Duodenal mucosa (tissue), 2 donors: ENCODE measurements at regions not wholly inside any gene's neighbourhood (a gene's known extent, or its start where the extent isn't known, plus 50 kb on each side); places are given as distances from the start of the nearest gene placed in this dataset.
A peak's percentile ranks its signal among the peaks of the same experiment; 100 is the strongest.

Experiments used
- H3K27ac ChIP-seq: one replicate; pipeline ENCODE4 v1.7.0; 2013; ENCODE audit warnings: low read depth, low read length
- H3K27me3 ChIP-seq, 2 donors: one replicate each; pipeline ENCODE4 v1.7.0; 2013; ENCODE audit warnings: low read length in 2 of 2, control low read depth in 1 of 2; ENCODE audit not compliant: insufficient read depth in 2 of 2, control insufficient read depth in 1 of 2
- H3K36me3 ChIP-seq, 2 donors: one replicate each; pipeline ENCODE4 v1.7.0; 2013; ENCODE audit warnings: low read length in 2 of 2, control low read depth in 1 of 2; ENCODE audit not compliant: insufficient read depth in 2 of 2, control insufficient read depth in 1 of 2
- H3K4me1 ChIP-seq, 2 donors: one replicate each; pipeline ENCODE4 v1.7.0; 2013; ENCODE audit warnings: low read length in 2 of 2, control low read depth in 1 of 2; ENCODE audit not compliant: insufficient read depth in 2 of 2, control insufficient read depth in 1 of 2
- H3K4me3 ChIP-seq, 2 donors: one replicate each; pipeline ENCODE4 v1.7.0; 2013; ENCODE audit warnings: low read length in 2 of 2, low read depth in 1 of 2
- H3K9ac ChIP-seq, 2 donors: one replicate each; pipeline ENCODE4 v1.7.0; 2013; ENCODE audit warnings: low read length in 2 of 2, low read depth in 1 of 2
- H3K9me3 ChIP-seq, 2 donors: one replicate each; pipeline ENCODE4 v1.7.0; 2013; ENCODE audit warnings: low read length in 2 of 2, control low read depth in 1 of 2; ENCODE audit not compliant: control insufficient read depth in 1 of 2

GRCh38 chr9:106583751-106584150 lies 279.2 kb upstream of the ZNF462 start:
- Histone ChIP-seq H3K27me3 (no peaks in the 10 kb centered on the region), H3K36me3 (no peaks in the 10 kb centered on the region), H3K4me3 (no peak overlapping the region), H3K4me1 (no peaks in the 10 kb centered on the region), H3K9me3 (no peaks in the 10 kb centered on the region), H3K9ac (no peak overlapping the region), H3K27ac (no peak overlapping the region)

GRCh38 chr9:106587042-106587441 lies 275.9 kb upstream of the ZNF462 start:
- H3K36me3 ChIP-seq = no peaks in the 10 kb centered on the region
- H3K9ac ChIP-seq = no peak overlapping the region
- H3K27me3 ChIP-seq = no peaks in the 10 kb centered on the region
- H3K9me3 ChIP-seq = no peaks in the 10 kb centered on the region
- no peaks in the 10 kb centered on the region for H3K4me1 ChIP-seq
- no peak overlapping the region for H3K4me3 ChIP-seq
- H3K27ac ChIP-seq = no peak overlapping the region

- Histone ChIP-seq H3K9me3 (no peaks in the 10 kb centered on the region), H3K4me1 (no peaks in the 10 kb centered on the region), H3K36me3 (no peaks in the 10 kb centered on the region), H3K27ac (no peak overlapping the region), H3K9ac (no peak overlapping the region), H3K4me3 (no peak overlapping the region), H3K27me3 (no peaks in the 10 kb centered on the region)
Observed at GRCh38 chr9:106588626-106589025, 274.3 kb upstream of the ZNF462 start.

GRCh38 chr9:106590759-106591505 lies 272.0 kb upstream of the ZNF462 start:
- H3K27me3 ChIP-seq = no peaks in the 10 kb centered on the region
- H3K4me3 ChIP-seq = no peak overlapping the region
- H3K27ac ChIP-seq = no peak overlapping the region
- no peaks in the 10 kb centered on the region for H3K9me3 ChIP-seq
- no peaks in the 10 kb centered on the region for H3K36me3 ChIP-seq
- no peaks in the 10 kb centered on the region for H3K4me1 ChIP-seq
- H3K9ac ChIP-seq = no peak overlapping the region

- Histone ChIP-seq H3K4me3 (no peak overlapping the region), H3K36me3 (no peaks in the 10 kb centered on the region), H3K27ac (no peak overlapping the region), H3K9ac (no peak overlapping the region), H3K4me1 (no peaks in the 10 kb centered on the region), H3K27me3 (no peaks in the 10 kb centered on the region), H3K9me3 (no peaks in the 10 kb centered on the region)
Observed at GRCh38 chr9:106593201-106593600, 269.8 kb upstream of the ZNF462 start.

GRCh38 chr9:106596984-106597383 lies 266.0 kb upstream of the ZNF462 start:
- no peaks in the 10 kb centered on the region for H3K4me1 ChIP-seq
- peaks cover 0 to 2% of the 10 kb centered on the region in 2 donors for H3K27me3 ChIP-seq
- H3K9ac ChIP-seq = no peak overlapping the region
- H3K9me3 ChIP-seq = no peaks in the 10 kb centered on the region
- H3K4me3 ChIP-seq = no peak overlapping the region
- H3K36me3 ChIP-seq = no peaks in the 10 kb centered on the region
- no peak overlapping the region for H3K27ac ChIP-seq

GRCh38 chr9:106600955-106601560 lies 261.9 kb upstream of the ZNF462 start:
- no peaks in the 10 kb centered on the region for H3K36me3 ChIP-seq
- no peak overlapping the region for H3K27ac ChIP-seq
- no peak overlapping the region for H3K9ac ChIP-seq
- no peak overlapping the region for H3K4me3 ChIP-seq
- peaks cover 0 to 2% of the 10 kb centered on the region in 2 donors for H3K27me3 ChIP-seq
- H3K9me3 ChIP-seq = no peaks in the 10 kb centered on the region
- no peaks in the 10 kb centered on the region for H3K4me1 ChIP-seq

- peaks cover 0 to 2% of the 10 kb centered on the region in 2 donors for H3K27me3 ChIP-seq
- no peak overlapping the region for H3K4me3 ChIP-seq
- no peaks in the 10 kb centered on the region for H3K4me1 ChIP-seq
- H3K36me3 ChIP-seq = no peaks in the 10 kb centered on the region
- no peaks in the 10 kb centered on the region for H3K9me3 ChIP-seq
- no peak overlapping the region for H3K9ac ChIP-seq
- no peak overlapping the region for H3K27ac ChIP-seq
Observed at GRCh38 chr9:106602344-106602743, 260.6 kb upstream of the ZNF462 start.

GRCh38 chr9:106613250-106613737 lies 249.7 kb upstream of the ZNF462 start:
- Histone ChIP-seq H3K4me1 (peaks cover 8 to 14% of the 10 kb centered on the region in 2 donors), H3K36me3 (no peaks in the 10 kb centered on the region), H3K9me3 (no peaks in the 10 kb centered on the region), H3K9ac (no peak overlapping the region), H3K27ac (no peak overlapping the region), H3K4me3 (peak overlapping the region in 1 of 2 donors; percentile 10), H3K27me3 (no peaks in the 10 kb centered on the region)

- Histone ChIP-seq H3K4me1 (peaks cover 8 to 14% of the 10 kb centered on the region in 2 donors), H3K27ac (no peak overlapping the region), H3K36me3 (no peaks in the 10 kb centered on the region), H3K27me3 (no peaks in the 10 kb centered on the region), H3K9ac (no peak overlapping the region), H3K9me3 (no peaks in the 10 kb centered on the region), H3K4me3 (no peak overlapping the region)
Observed at GRCh38 chr9:106615118-106615889, 247.7 kb upstream of the ZNF462 start.
